H1 (cell line): ENCODE measurements at regions not wholly inside any gene's neighbourhood (a gene's known extent, or its start where the extent isn't known, plus 50 kb on each side); places are given as distances from the start of the nearest gene placed in this dataset.

Source experiments
- CTCF ChIA-PET: fragments of 300-600 bp; sonication (Branson Sonifier 250); formaldehyde crosslinking; loops from one replicate; lab custom pipeline; 2021; ENCODE audit not compliant: partially characterized antibody; lab: Charles Lee
- POLR2A ChIA-PET: fragments of 300-600 bp; sonication (Branson Sonifier 250); formaldehyde crosslinking; loops from one replicate; lab custom pipeline; 2021; ENCODE audit warnings: inconsistent platforms; ENCODE audit not compliant: partially characterized antibody; lab: Charles Lee
- DNase-seq, 2 experiments: peaks; one replicate each; pipeline versions ENCODE4 v3.0.0 to v3.0.0-alpha.2; 2010 to 2022; ENCODE audit warnings: low spot score in 2 of 2, low read depth in 1 of 2, mixed read lengths in 1 of 2
- FAIRE-seq: peaks from 2 replicates; lab custom pipeline; 2011; peaks lifted over from hg19 to GRCh38; lab: Jason Lieb, UNC
- H2AFZ ChIP-seq: 2 replicates; pipeline ENCODE4 v1.8.1; 2012; ENCODE audit warnings: low read length, inconsistent platforms
- H2AK5ac ChIP-seq: 2 replicates; pipeline ENCODE4 v1.6.1; 2013; ENCODE audit warnings: low read depth, low read length
- H2BK120ac ChIP-seq: replicated peaks from 2 replicates; pipeline ENCODE3; 2013; ENCODE audit warnings: low read depth, low read length, inconsistent platforms
- H2BK12ac ChIP-seq: 2 replicates; pipeline ENCODE4 v1.6.1; 2013; ENCODE audit warnings: low read depth, low read length
- H2BK15ac ChIP-seq: 2 replicates; pipeline ENCODE4 v1.6.1; 2013; ENCODE audit warnings: low read length
- H2BK20ac ChIP-seq: 2 replicates; pipeline ENCODE4 v1.6.1; 2013; ENCODE audit warnings: low read length
- H2BK5ac ChIP-seq: 2 replicates; pipeline ENCODE4 v1.6.1; 2013; ENCODE audit warnings: low read depth, low read length
- H3K14ac ChIP-seq: 2 replicates; pipeline ENCODE4 v1.6.1; 2013; ENCODE audit warnings: inconsistent platforms; ENCODE audit not compliant: insufficient read length
- H3K18ac ChIP-seq: 2 replicates; pipeline ENCODE4 v1.6.1; 2013; ENCODE audit warnings: low read length; ENCODE audit errors: extremely low read depth
- H3K23ac ChIP-seq: 2 replicates; pipeline ENCODE4 v1.6.1; 2013; ENCODE audit warnings: inconsistent platforms; ENCODE audit not compliant: insufficient read length
- H3K23me2 ChIP-seq: 2 replicates; pipeline ENCODE4 v1.6.1; 2013; ENCODE audit warnings: low read depth, low read length
- H3K27ac ChIP-seq: 2 replicates; pipeline ENCODE4 v1.6.1; 2011; ENCODE audit warnings: low read depth, low read length, inconsistent platforms
- H3K27me3 ChIP-seq, 4 experiments: replicated peaks in 1 of 4; 1 replicate in 1 of 4; 2 replicates in 3 of 4; pipeline versions ENCODE4 v1.6.1 to v1.8.1; 2011 to 2013; ENCODE audit warnings: low read length in 3 of 4, mild to moderate bottlenecking in 3 of 4, inconsistent platforms in 2 of 4, mixed read lengths in 2 of 4, moderate library complexity in 1 of 4; ENCODE audit not compliant: control insufficient read depth in 3 of 4, insufficient read depth in 3 of 4; ENCODE audit errors: extremely low read depth in 1 of 4
- H3K36me3 ChIP-seq, 4 experiments: 2 replicates each; pipeline versions ENCODE4 v1.6.1 to v1.8.1; 2011 to 2013; ENCODE audit warnings: mild to moderate bottlenecking in 4 of 4, low read length in 3 of 4, moderate library complexity in 2 of 4, control low read depth in 1 of 4, inconsistent platforms in 1 of 4; ENCODE audit not compliant: insufficient read depth in 4 of 4, control insufficient read depth in 2 of 4
- H3K4ac ChIP-seq: replicated peaks from 2 replicates; pipeline ENCODE3; 2013; ENCODE audit warnings: low read length, low read depth, mixed read lengths, inconsistent platforms; ENCODE audit not compliant: insufficient read length
- H3K4me1 ChIP-seq, 4 experiments: replicated peaks in 1 of 4; 1 replicate in 1 of 4; 2 replicates in 3 of 4; pipeline versions ENCODE4 v1.6.1 to v1.8.1; 2011 to 2013; ENCODE audit warnings: low read length in 3 of 4, inconsistent platforms in 2 of 4, mixed read lengths in 1 of 4; ENCODE audit not compliant: insufficient read depth in 4 of 4, control insufficient read depth in 3 of 4
- H3K4me2 ChIP-seq, 2 experiments: 2 replicates each; pipeline versions ENCODE4 v1.6.1 to v1.8.1; 2011 to 2013; ENCODE audit warnings: low read depth in 2 of 2, low read length in 2 of 2, control low read depth in 1 of 2, inconsistent platforms in 1 of 2, mild to moderate bottlenecking in 1 of 2; ENCODE audit not compliant: insufficient read depth in 1 of 2
- H3K4me3 ChIP-seq, 4 experiments: fragments of 200-600, 300-600 bp in 1 of 4; sonication (generic), shearing (Covaris generic), sonication (Bioruptor Twin) in 1 of 4; 2 replicates each; pipeline versions ENCODE4 v1.5.1 to v1.8.1; 2011 to 2016; ENCODE audit warnings: low read length in 4 of 4, low read depth in 3 of 4, control low read depth in 2 of 4, inconsistent platforms in 2 of 4, mild to moderate bottlenecking in 2 of 4, mixed read lengths in 1 of 4, moderate library complexity in 1 of 4; ENCODE audit not compliant: insufficient read depth in 2 of 4; ENCODE audit errors: extremely low read depth in 1 of 4
- H3K56ac ChIP-seq: replicated peaks from 2 replicates; pipeline ENCODE3; 2013; ENCODE audit warnings: low read depth, mild to moderate bottlenecking, mixed read lengths, low read length, inconsistent platforms; ENCODE audit not compliant: insufficient read length
- H3K79me1 ChIP-seq: 2 replicates; pipeline ENCODE4 v1.6.1; 2013; ENCODE audit warnings: low read depth, low read length, control low read depth
- H3K79me2 ChIP-seq, 2 experiments: 2 replicates each; pipeline versions ENCODE4 v1.6.1 to v1.8.1; 2012 to 2013; ENCODE audit warnings: low read length in 2 of 2, mild to moderate bottlenecking in 2 of 2, inconsistent platforms in 1 of 2; ENCODE audit not compliant: insufficient read depth in 2 of 2, control insufficient read depth in 1 of 2
- H3K9ac ChIP-seq, 4 experiments: replicated peaks in 1 of 4; 1 replicate in 1 of 4; 2 replicates in 3 of 4; pipeline versions ENCODE4 v1.6.1 to v1.8.1; 2011 to 2013; ENCODE audit warnings: low read depth in 3 of 4, low read length in 3 of 4, control low read depth in 2 of 4, mild to moderate bottlenecking in 2 of 4, moderate library complexity in 2 of 4, inconsistent platforms in 1 of 4; ENCODE audit errors: extremely low read depth in 1 of 4
- H3K9me3 ChIP-seq, 2 experiments: 2 replicates each; pipeline versions ENCODE4 v1.6.1 to v1.8.1; 2012 to 2013; ENCODE audit warnings: mild to moderate bottlenecking in 2 of 2, moderate library complexity in 2 of 2, control low read depth in 1 of 2, inconsistent platforms in 1 of 2, low read depth in 1 of 2, low read length in 1 of 2, mixed read lengths in 1 of 2; ENCODE audit not compliant: insufficient read depth in 2 of 2
- H4K20me1 ChIP-seq, 2 experiments: replicated peaks in 1 of 2; 2 replicates each; pipeline versions ENCODE3 to v1.8.1; 2011 to 2013; ENCODE audit warnings: inconsistent platforms in 2 of 2, low read length in 2 of 2, mild to moderate bottlenecking in 1 of 2; ENCODE audit not compliant: insufficient read depth in 2 of 2, control insufficient read depth in 1 of 2
- H4K5ac ChIP-seq: 2 replicates; pipeline ENCODE4 v1.6.1; 2013; ENCODE audit warnings: low read length, low read depth, mixed read lengths, inconsistent platforms; ENCODE audit not compliant: insufficient read length
- H4K8ac ChIP-seq: 2 replicates; pipeline ENCODE4 v1.8.0; 2013; ENCODE audit warnings: mild to moderate bottlenecking, moderate library complexity, low read length, inconsistent platforms; ENCODE audit not compliant: insufficient read depth; ENCODE audit errors: extremely low read depth
- H4K91ac ChIP-seq: replicated peaks from 2 replicates; pipeline ENCODE3; 2013; ENCODE audit warnings: low read length, mixed read lengths, inconsistent platforms; ENCODE audit not compliant: insufficient read length
- ASH2L ChIP-seq: fragments of 200-600, 300-600 bp; sonication (generic); IDR thresholded peaks from one replicate; pipeline ENCODE4 v1.7.1; 2017; ENCODE audit warnings: low read length
- CTBP2 ChIP-seq: IDR thresholded peaks from 2 replicates; pipeline ENCODE4 v1.7.0; 2011; ENCODE audit warnings: borderline replicate concordance, mild to moderate bottlenecking, moderate library complexity, mixed read lengths, low read length; ENCODE audit not compliant: insufficient read depth, insufficient read length
- PHF8 ChIP-seq: fragments of 200-600 bp; sonication (generic); conservative IDR thresholded peaks from 2 replicates; pipeline ENCODE4 v1.7.1; 2012; ENCODE audit warnings: low read depth, mild to moderate bottlenecking, inconsistent platforms, low read length, moderate library complexity
- SAP30 ChIP-seq: fragments of 300-600 bp; sonication (generic); IDR thresholded peaks from 2 replicates; pipeline ENCODE4 v1.7.1; 2012; ENCODE audit warnings: low read length, moderate library complexity, mild to moderate bottlenecking, inconsistent platforms; ENCODE audit not compliant: insufficient read depth, insufficient replicate concordance
- TBP ChIP-seq: IDR thresholded peaks from 2 replicates; pipeline ENCODE4 v1.6.1; 2011; ENCODE audit warnings: low read depth, low read length, improper control_type of control experiment
- YY1 ChIP-seq: IDR thresholded peaks from 2 replicates; pipeline ENCODE4 v1.6.1; 2011; ENCODE audit warnings: low read depth, mild to moderate bottlenecking, low read length
- WGBS, 2 experiments: shearing (Covaris generic) in 1 of 2; methylation state at CpG; one replicate each; pipeline versions ENCODE4 v1.1.6 to v1.1.7; 2013 to 2015; ENCODE audit warnings: low lambda C conversion rate in 2 of 2, mixed read lengths in 2 of 2, inconsistent platforms in 1 of 2, low coverage in 1 of 2, missing lambda C conversion rate in 1 of 2; ENCODE audit not compliant: insufficient replicate concordance in 2 of 2, insufficient coverage in 1 of 2, insufficient read length in 1 of 2; ENCODE audit errors: extremely low coverage in 1 of 2, missing lambda C conversion rate in 1 of 2; 5-methylcytosine and 5-hydroxymethylcytosine counted together

- no peak overlapping the region for H3K23ac ChIP-seq
- no peaks in the 10 kb centered on the region for H3K4me1 ChIP-seq
- H4K8ac ChIP-seq = no peak overlapping the region
- no peak overlapping the region for H3K18ac ChIP-seq
- CTCF ChIA-PET = interaction anchor here (0.6 kb wide), 1 partner anchor 741 kb away, joined by 3 read pairs; no protein-coding TSS in a partner anchor
- no peak overlapping the region for H2BK20ac ChIP-seq
- H2BK5ac ChIP-seq = no peak overlapping the region
- H3K4ac ChIP-seq = no peak overlapping the region
- POLR2A ChIA-PET = no interaction called here
- no peak for TF ChIP-seq PHF8
- TF ChIP-seq SAP30 = no peak
- TF ChIP-seq ASH2L = no peak
- TF ChIP-seq CTBP2 = no peak
- no peak for TF ChIP-seq YY1
- no peak for TF ChIP-seq TBP
- H3K36me3 ChIP-seq = no peaks in the 10 kb centered on the region
- no peak overlapping the region for H3K4me3 ChIP-seq
- no peak overlapping the region for H2BK15ac ChIP-seq
- H4K20me1 ChIP-seq = no peaks in the 10 kb centered on the region
- no peak overlapping the region for H3K4me2 ChIP-seq
- no peak overlapping the region for H4K91ac ChIP-seq
- H3K14ac ChIP-seq = no peak overlapping the region
- H3K27me3 ChIP-seq = no peaks in the 10 kb centered on the region
- FAIRE-seq (no peak), DNase-seq (no peak)
- H2AK5ac ChIP-seq = no peak overlapping the region
- H3K9me3 ChIP-seq = no peaks in the 10 kb centered on the region
- H2BK120ac ChIP-seq = no peak overlapping the region
- WGBS, 2 experiments = 78% methylated on average over 7 of the region's 7 CpGs; no CpG with 5 or more reads in 1 of the 2 experiments
- no peaks in the 10 kb centered on the region for H3K79me1 ChIP-seq
- H3K79me2 ChIP-seq = no peaks in the 10 kb centered on the region
- no peaks in the 10 kb centered on the region; the same call in 1 of the 2 replicates for H3K23me2 ChIP-seq
- H3K9ac ChIP-seq = no peak overlapping the region
- H4K5ac ChIP-seq = no peak overlapping the region
- no peak overlapping the region for H2AFZ ChIP-seq
- H2BK12ac ChIP-seq = no peak overlapping the region
- H3K56ac ChIP-seq = no peak overlapping the region
- H3K27ac ChIP-seq = no peak overlapping the region
These were observed 704.2 kb downstream of the OTOL1 start for GRCh38 chr3:162200836-162201235.
